NT2/D1 (cell line): ENCODE measurements at regions not wholly inside any gene's neighbourhood (a gene's known extent, or its start where the extent isn't known, plus 50 kb on each side); places are given as distances from the start of the nearest gene placed in this dataset.

ENCODE experiments used
- SUZ12 ChIP-seq: IDR thresholded peaks from 2 replicates; pipeline ENCODE4 v1.6.1; 2011; ENCODE audit not compliant: insufficient read length, insufficient read depth; ENCODE audit errors: extremely low read depth
- YY1 ChIP-seq: IDR thresholded peaks from 2 replicates; pipeline ENCODE4 v1.6.1; 2011; ENCODE audit not compliant: insufficient read length, insufficient read depth
- ZNF274 ChIP-seq: IDR thresholded peaks from 2 replicates; pipeline ENCODE4 v1.6.1; 2011; ENCODE audit warnings: mild to moderate bottlenecking, low read depth, low read length

GRCh38 chr5:165783024-165783423 lies 2277.6 kb downstream of the MAT2B start:
- TF ChIP-seq ZNF274 (no peak), YY1 (no peak), SUZ12 (no peak)
